Inferior parietal cortex (tissue), 1 donor: ENCODE measurements at regions not wholly inside any gene's neighbourhood (a gene's known extent, or its start where the extent isn't known, plus 50 kb on each side); places are given as distances from the start of the nearest gene placed in this dataset.
"Not testable (repeated sequence)": the region's sequence is repeated elsewhere in the genome, so short reads cannot be mapped to it uniquely, and the experiment has no call there.

Experiments
- DNase-seq: peaks from one replicate; pipeline ENCODE4 v3.0.0-alpha.2; 2016; ENCODE audit errors: extremely low spot score

DNA sequence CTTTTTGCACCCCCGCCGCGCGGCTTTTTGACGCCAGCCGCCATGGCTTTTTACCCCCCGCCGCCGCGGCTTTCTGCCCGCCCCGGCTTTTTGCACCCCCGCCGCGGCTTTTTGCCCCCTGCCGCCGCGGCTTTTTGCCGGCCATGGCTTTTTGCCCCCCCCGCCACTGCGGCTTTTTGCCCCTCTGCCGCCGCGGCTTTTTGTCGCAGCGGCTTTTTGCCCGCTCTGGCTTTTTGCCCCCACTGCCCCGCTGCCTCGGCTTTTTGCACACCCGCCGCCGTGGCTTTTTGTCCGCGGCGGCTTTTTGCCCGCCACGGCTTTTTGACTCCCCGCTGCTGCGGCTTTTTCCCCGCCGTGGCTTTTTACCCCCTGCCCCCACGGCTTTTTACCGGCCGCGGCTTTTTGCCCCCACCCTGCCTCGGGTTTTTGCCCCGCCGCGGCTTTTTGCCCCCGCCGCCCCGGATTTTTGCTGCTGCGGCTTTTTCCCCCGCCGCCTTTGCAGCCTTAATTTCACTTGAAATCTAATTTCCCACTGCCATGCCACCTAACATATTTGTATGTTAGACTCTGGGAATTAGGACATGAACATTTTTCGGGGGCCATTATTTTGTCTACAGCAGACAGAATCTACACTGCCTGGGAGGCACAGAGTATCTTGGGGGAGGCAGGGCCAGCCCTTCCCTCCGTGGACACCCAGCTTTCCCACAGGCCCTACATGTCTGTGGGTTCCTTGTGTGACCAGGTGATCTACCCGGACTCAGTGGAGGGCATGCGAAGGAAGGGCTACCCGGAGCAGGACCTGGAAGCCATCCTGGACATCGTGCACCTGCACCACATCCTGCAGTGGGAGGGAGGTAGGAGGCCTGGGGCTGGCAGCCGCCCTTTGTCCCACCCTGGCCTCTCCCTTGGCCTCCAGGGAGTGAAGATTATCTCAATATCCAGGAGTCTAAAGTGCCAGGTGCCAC lies 3031.0 kb upstream of the TEKT4 start:
- no peak for DNase-seq

- DNase-seq = not testable (repeated sequence)
Observed at GRCh38 chr2:91842264-91842663, 3029.0 kb upstream of the TEKT4 start.

- DNase-seq = not testable (repeated sequence)
Observed at GRCh38 chr2:91842913-91843312, 3028.3 kb upstream of the TEKT4 start.

- DNase-seq = not testable (repeated sequence)
Observed at GRCh38 chr2:91843723-91844450, 3027.3 kb upstream of the TEKT4 start.

DNA sequence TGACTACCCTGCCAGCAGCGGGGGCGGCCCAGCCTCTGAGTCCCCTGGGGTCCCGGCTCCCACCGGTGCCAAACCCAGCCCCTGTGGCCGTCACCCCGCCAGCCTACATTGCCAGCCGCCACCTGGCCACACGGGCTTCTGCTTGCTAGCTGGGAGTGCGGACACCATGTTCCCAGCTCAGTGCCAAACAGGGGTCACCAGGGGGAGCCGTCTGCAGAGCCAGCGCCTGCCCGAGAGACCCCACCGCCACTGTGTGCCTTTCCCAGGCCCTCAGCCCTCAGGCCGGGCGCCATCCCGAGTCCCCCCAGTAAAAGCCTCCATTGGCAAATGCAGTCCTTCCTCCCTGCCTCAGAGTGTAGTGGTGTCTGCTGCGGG lies 3026.8 kb upstream of the TEKT4 start:
- not testable (repeated sequence) for DNase-seq

- DNase-seq = not testable (repeated sequence)
Observed at GRCh38 chr2:91846388-91846787, 3024.8 kb upstream of the TEKT4 start.

DNA sequence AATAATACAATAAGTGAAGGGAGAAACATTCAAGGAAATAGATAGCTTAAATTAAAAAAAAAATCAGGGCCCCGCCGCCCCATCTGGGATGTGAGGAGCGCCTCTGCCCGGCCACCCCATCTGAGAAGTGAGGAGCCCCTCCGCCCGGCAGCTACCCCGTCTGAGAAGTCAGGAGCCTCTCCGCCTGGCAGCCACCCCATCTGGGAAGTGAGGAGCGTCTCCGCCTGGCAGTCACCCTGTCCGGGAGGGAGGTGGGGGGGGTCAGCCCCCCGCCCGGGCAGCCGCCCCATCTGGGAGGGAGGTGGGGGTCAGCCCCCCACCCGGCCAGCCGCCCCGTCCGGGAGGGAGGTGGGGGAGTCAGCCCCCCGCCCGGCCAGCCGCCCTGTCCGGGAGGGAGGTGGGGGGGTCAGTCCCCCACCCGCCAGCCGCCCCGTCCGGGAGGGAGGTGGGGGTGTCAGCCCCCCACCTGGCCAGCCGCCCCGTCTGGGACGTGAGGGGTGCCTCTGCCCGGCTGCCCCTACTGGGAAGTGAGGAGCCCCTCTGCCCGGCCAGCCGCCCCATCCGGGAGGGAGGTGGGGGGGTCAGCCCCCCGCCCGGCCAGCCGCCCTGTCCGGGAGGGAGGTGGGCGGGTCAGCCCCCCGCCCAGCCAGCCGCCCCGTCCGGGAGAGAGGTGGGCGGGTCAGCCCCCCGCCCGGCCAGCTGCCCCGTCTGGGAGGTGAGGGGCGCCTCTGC lies 3019.4 kb upstream of the TEKT4 start:
- DNase-seq = not testable (repeated sequence)

- DNase-seq = not testable (repeated sequence)
Observed at GRCh38 chr2:91856971-91857370, 3014.3 kb upstream of the TEKT4 start.

DNA sequence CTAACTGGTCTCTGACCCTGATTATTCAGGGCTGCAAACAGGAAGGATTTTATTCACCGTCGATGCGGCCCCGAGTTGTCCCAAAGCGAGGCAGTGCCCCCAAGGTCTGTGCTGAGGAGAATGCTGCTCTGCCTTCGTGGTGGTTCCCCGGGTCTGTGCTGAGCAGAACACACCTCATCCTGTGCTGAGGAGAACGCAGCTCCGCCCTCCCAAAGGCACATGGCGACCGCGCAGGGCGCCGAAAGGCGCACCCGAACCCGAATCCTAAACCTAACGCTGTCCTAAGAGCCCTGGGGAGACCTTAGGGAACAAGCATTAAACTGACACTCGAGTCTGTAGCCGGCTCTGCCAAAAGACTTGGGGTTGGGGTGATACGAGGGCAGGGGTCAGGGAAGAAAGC lies 3013.5 kb upstream of the TEKT4 start:
- not testable (repeated sequence) for DNase-seq

- not testable (repeated sequence) for DNase-seq
Observed at GRCh38 chr2:91871716-91872115, 2999.5 kb upstream of the TEKT4 start.

DNA sequence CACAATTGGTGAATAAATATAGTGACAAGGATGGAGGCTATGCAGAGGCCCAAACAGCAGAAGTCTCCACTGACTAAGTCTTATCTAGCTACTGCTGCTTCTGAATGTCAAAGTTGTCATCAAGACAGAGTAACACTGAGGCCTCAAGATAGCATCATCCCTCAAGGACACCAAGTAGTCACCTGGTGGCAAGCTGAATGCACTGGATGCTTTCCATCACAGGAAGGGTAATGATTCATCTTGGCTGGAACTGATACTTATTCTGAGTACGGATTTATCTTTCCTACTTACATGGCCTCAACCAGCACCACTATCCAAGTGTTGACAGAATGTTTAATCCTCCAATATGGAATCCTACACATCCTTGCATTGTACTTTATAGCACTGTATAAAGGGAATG lies 2997.8 kb upstream of the TEKT4 start:
- DNase-seq = not testable (repeated sequence)

DNA sequence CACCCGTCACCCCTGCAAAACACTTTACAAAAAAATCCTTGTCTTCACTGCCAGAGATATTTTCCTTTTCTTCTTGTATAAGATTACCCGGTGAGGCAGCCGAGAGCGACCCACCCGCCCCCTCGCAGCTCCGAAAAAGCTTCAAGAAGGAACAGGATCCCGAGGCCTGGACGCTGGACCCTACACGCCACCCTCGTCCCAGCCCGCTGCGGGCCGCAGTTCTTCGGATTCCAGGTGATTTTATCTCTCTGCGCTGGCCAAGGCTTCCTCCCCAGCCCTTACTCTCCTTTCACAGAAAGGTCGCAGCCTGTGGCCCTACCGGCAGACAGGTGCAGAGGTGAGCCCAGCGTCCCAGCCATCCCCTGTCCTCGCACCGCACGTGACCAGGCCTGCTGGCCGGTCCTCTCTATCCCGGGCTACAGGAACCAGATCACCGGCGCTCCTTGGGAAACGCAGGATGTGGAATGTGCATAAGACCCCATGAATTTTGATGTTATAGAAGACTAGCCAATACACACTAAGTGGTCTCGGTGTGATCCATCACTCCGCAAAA lies 2993.5 kb upstream of the TEKT4 start:
- not testable (repeated sequence) for DNase-seq

- DNase-seq = not testable (repeated sequence)
Observed at GRCh38 chr2:91895091-91895490, 2976.1 kb upstream of the TEKT4 start.

- DNase-seq = not testable (repeated sequence)
Observed at GRCh38 chr2:91917602-91918001, 2953.6 kb upstream of the TEKT4 start.
